Stomach (tissue), 8 donors: ENCODE measurements at regions not wholly inside any gene's neighbourhood (a gene's known extent, or its start where the extent isn't known, plus 50 kb on each side); places are given as distances from the start of the nearest gene placed in this dataset.

Experiments used
- DNase-seq, 2 donors: peaks; one replicate each; pipeline versions ENCODE4 v3.0.0 to v3.0.0-alpha.2; 2013 to 2019
- H3K27ac ChIP-seq, 5 donors: fragments of 200-600 bp in 4 of 5; sonication (generic) in 4 of 5; one replicate each; pipeline ENCODE4 v1.5.1; 2013 to 2019; ENCODE audit warnings: mild to moderate bottlenecking in 1 of 5, moderate library complexity in 1 of 5
- H3K27me3 ChIP-seq, 3 donors: fragments of 200-600 bp; sonication (generic); one replicate each; pipeline ENCODE4 v1.5.1; 2017 to 2019; ENCODE audit warnings: mixed run types in 1 of 3
- H3K36me3 ChIP-seq, 4 donors: fragments of 200-600 bp; sonication (generic); 1 replicate in 3 of 4; 2 replicates in 1 of 4; pipeline ENCODE4 v1.5.1; 2016 to 2019
- H3K4me1 ChIP-seq, 4 donors: fragments of 200-600 bp; sonication (generic); one replicate each; pipeline ENCODE4 v1.5.1; 2016 to 2019
- H3K4me3 ChIP-seq, 4 donors: fragments of 200-600 bp; sonication (generic) in 3 of 4; one replicate each; pipeline ENCODE4 v1.5.1; 2016 to 2019; ENCODE audit warnings: mild to moderate bottlenecking in 1 of 4
- H3K9me3 ChIP-seq, 4 donors: fragments of 200-600 bp; sonication (generic); one replicate each; pipeline ENCODE4 v1.5.1; 2016 to 2019
- EP300 ChIP-seq: sonication (generic); formaldehyde crosslinking; IDR thresholded peaks from one replicate; pipeline ENCODE4 v1.6.1; 2017; ENCODE audit warnings: antibody characterized with exemption
- POLR2A ChIP-seq, 4 donors: fragments of 450-650 bp; IDR thresholded peaks; one replicate each; pipeline ENCODE4 v1.6.1; 2016; ENCODE audit warnings: antibody characterized with exemption in 4 of 4, control low read depth in 2 of 4, mild to moderate bottlenecking in 1 of 4, moderate library complexity in 1 of 4
- POLR2AphosphoS5 ChIP-seq, 3 donors: sonication (generic); formaldehyde crosslinking; IDR thresholded peaks; one replicate each; pipeline ENCODE4 v1.6.1; 2016; ENCODE audit warnings: antibody characterized with exemption in 3 of 3
- WGBS, 5 donors: extraction: QIAGEN DNeasy Blood & Tissue Kit in 3 of 5; methylation state at CpG; one replicate each; pipeline versions ENCODE4 v1.1.5 to v1.1.7; 2013 to 2018; 5-methylcytosine and 5-hydroxymethylcytosine counted together
- intact Hi-C: fragments of 100-400 bp; cut with DNase I; formaldehyde crosslinking; loops from one replicate; pipeline ENCODE4 v1.15.1; 2023; ENCODE audit warnings: low total_unique reads
- TF ChIP-seq, protein P1 (sequence below), 7 experiments: fragments of 450-650 bp in 4 of 7; fragments of 200-600 bp in 3 of 7; sonication (generic) in 3 of 7; IDR thresholded peaks; one replicate each; pipeline ENCODE4 v1.5.1; 2016 to 2019; ENCODE audit warnings: antibody characterized with exemption in 7 of 7, control low read depth in 2 of 7, mild to moderate bottlenecking in 1 of 7
- donor health status: healthy with polysubstance abuse.
- donor health status: Bipolar disorder and iron deficiency.
- donor health status: healthy.

DNA sequence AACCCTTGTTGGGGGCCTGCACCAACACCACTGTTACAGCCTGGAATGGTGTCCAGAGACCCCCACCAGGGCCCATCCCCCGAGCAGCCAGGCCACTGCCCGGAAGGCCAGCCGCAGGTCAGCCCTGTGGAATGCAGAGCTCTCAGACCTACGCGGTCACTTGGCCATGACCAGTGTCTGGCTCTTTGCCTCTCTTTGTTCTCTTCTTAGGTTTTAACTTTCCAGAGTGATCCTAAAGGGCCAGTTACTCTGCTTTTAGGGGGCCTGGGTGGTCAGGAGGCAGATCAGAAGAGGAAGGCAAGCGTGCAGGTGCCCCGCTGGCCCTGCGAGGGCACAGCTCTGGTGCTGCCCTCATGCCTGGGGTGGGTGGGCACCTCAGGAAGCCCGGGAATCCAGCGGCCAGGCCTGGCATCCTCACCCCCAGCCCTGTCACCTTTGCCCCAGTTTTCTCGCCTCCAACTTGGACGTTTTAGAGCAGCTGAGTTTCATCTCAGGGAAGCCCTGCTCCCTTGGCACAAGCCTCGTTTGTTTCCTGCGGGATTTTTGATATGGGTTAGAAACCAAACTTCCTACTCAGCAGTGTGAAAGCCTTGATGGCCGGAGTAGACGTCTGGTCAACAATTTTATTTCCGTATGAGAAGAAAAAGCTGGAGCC is 62.5 kb upstream of the CHST15 start:
- peak in 1 of 2 donors; percentile 41 for DNase-seq
- WGBS, 5 donors: 27 to 45% (median 38%) methylated on average over 15 to 17 of the region's 17 CpGs
- peak overlapping the region in 4 of 5 donors; percentile 37 to 63 (median 56) for H3K27ac ChIP-seq
- H3K4me1 ChIP-seq: peaks cover 36 to 48% (median 41%) of the 10 kb centered on the region in 4 donors
- H3K36me3 ChIP-seq: no peaks in the 10 kb centered on the region
- intact Hi-C loops: no loop called here
- H3K4me3 ChIP-seq: no peak overlapping the region
- no peaks in the 10 kb centered on the region for H3K9me3 ChIP-seq
- H3K27me3 ChIP-seq: no peaks in the 10 kb centered on the region
- TF ChIP-seq, protein P1, sequence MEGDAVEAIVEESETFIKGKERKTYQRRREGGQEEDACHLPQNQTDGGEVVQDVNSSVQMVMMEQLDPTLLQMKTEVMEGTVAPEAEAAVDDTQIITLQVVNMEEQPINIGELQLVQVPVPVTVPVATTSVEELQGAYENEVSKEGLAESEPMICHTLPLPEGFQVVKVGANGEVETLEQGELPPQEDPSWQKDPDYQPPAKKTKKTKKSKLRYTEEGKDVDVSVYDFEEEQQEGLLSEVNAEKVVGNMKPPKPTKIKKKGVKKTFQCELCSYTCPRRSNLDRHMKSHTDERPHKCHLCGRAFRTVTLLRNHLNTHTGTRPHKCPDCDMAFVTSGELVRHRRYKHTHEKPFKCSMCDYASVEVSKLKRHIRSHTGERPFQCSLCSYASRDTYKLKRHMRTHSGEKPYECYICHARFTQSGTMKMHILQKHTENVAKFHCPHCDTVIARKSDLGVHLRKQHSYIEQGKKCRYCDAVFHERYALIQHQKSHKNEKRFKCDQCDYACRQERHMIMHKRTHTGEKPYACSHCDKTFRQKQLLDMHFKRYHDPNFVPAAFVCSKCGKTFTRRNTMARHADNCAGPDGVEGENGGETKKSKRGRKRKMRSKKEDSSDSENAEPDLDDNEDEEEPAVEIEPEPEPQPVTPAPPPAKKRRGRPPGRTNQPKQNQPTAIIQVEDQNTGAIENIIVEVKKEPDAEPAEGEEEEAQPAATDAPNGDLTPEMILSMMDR (IDR thresholded peaks at IDR 0.05): no peak
- no peak for TF ChIP-seq EP300
- no peak for TF ChIP-seq POLR2AphosphoS5 (IDR thresholded peaks at IDR 0.05)
- no peak for TF ChIP-seq POLR2A (IDR thresholded peaks at IDR 0.05)

DNA sequence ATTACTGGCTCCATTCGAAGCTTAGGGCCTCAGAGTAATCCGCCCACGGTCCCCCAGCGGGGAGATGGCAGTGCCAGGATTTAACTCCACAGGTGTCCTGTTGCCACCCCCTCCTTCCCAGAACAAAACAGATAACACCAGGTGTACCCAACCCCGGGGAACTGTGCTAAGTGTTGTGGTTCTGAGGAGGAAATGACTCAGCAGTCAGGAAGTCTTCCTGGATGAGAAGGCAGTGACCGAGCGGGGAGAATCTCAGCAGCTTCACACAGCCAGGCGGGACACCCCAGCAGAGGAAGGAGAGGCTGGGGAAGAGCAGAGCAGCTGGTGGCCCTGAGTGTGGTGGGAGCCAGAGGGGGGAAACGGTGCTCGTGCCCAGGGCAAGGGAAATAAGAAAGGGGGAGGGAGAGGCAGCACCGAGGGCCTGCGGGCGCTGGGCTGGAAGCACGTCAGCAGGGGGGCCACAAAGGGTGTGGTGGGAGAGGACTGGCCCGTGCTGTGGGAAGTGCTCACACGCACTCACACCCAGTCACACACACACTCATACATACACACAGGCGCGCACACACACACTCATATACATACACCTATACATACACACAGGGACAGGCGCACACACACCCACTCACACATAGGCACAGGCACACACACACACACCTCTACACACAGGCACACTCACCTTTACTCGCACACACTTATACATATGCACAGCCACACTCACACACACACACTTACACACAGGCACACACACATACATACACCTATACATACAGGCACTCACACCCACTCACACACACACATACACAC is 59.8 kb upstream of the CHST15 start:
- WGBS, 5 donors: 20 to 39% (median 30%) methylated on average over 15 to 20 of the region's 20 CpGs
- intact Hi-C loops: no loop called here
- no peak for TF ChIP-seq POLR2A (IDR thresholded peaks at IDR 0.05)
- TF ChIP-seq POLR2AphosphoS5 (IDR thresholded peaks at IDR 0.05): peak in 2 of 3 donors; percentile 76
- Histone ChIP-seq H3K36me3 (no peaks in the 10 kb centered on the region), H3K27ac (peak overlapping the region; percentile 18 to 81 (median 74)), H3K4me1 (peaks cover 36 to 63% (median 47%) of the 10 kb centered on the region in 4 donors), H3K9me3 (no peaks in the 10 kb centered on the region), H3K27me3 (no peaks in the 10 kb centered on the region), H3K4me3 (peak overlapping the region in 1 of 4 donors; percentile 31)
- peak; percentile 58 to 78 for DNase-seq

DNA sequence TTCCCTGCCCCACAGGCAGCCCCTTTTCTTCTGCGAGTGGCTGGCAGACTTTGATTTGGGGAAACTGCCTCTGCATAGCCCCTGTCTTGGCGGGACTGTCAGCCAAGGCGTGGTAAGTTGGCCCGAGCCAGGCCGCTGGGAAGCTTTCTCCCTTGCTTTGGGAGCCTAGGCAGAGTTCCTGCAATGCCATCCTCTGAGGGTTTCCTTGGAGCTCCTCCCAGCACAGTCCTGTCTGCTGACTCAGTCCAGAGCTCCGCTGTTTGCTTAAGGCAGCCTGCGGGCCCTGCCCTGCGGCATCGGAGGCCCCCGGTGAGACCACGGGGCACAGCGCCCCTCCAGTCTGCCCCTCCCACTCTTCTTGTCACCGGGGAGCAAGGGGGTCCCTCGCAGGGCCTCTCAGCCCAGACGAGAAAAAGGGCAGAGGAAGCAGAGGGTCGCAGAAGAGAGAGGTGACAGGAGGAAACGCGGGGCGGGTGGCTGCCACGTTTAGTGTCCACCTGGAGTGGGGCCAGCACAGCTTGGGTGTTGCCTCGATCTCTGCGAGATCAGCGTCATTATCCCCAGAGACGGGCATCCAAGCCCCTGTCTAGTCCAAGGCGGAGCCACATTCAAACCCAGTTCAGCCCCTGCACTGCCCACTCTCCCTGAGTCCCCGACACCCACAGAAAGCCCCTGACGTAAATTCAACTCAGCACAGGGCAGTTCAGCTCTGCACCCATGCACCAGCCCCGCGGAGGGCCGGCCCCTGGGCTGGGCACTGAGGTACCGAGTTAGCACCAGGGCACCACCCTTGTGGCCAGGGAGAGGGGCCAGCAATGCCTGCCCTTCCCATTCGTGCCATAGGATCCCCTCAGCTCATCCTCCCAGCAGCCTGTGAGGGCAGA is 59.0 kb upstream of the CHST15 start:
- intact Hi-C loops: no loop called here
- Histone ChIP-seq H3K27me3 (no peaks in the 10 kb centered on the region), H3K27ac (peak overlapping the region; percentile 20 to 81 (median 74)), H3K9me3 (no peaks in the 10 kb centered on the region), H3K4me1 (peaks cover 36 to 59% (median 46%) of the 10 kb centered on the region in 4 donors), H3K36me3 (no peaks in the 10 kb centered on the region), H3K4me3 (peak overlapping the region in 2 of 4 donors; percentile 11 to 31)
- DNase-seq: peak; percentile 55 to 81
- WGBS, 5 donors: 26 to 42% (median 34%) methylated on average over 30 to 32 of the region's 32 CpGs
- TF ChIP-seq, protein P1 (IDR thresholded peaks at IDR 0.05): no peak
- no peak for TF ChIP-seq EP300
- peak in 2 of 3 donors; percentile 30 to 52 for TF ChIP-seq POLR2AphosphoS5 (IDR thresholded peaks at IDR 0.05)
- TF ChIP-seq POLR2A (IDR thresholded peaks at IDR 0.05): no peak

DNA sequence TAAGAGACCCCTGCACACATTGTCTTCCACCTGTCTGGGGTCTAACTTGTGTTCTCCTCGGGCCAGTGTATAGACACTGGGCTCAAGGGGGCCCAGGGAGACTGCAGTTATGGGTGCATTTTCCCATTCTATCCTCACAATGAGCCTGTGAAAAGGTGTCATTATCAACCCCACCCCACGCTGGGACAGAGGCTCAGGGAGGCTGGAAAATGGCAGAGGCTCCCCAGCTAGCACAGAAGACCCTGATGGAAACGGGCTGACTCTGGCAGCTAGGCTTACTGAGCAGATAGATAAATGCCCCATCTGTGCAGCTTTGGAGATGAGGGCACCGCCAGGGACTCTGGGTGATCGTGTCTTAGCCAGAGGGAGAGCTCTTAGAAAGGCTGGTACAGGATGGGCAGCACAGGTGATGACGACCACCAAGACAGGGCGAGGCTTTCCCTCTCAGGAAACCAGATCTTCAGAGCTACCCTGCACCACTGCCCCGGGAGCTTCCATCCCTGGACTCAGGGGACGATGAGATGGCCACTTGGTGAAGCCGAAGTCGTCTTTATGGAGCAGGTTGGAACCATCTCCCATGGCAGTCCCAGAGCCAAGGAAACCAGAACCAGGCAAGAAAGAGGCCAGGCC is 58.2 kb upstream of the CHST15 start:
- Histone ChIP-seq H3K36me3 (no peaks in the 10 kb centered on the region), H3K9me3 (no peaks in the 10 kb centered on the region), H3K4me1 (peaks cover 28 to 51% (median 38%) of the 10 kb centered on the region in 4 donors), H3K27ac (peak overlapping the region in 4 of 5 donors; percentile 74 to 81 (median 76)), H3K4me3 (no peak overlapping the region), H3K27me3 (no peaks in the 10 kb centered on the region)
- no peak for DNase-seq
- intact Hi-C loops: no loop called here
- WGBS, 5 donors: 86 to 91% (median 86%) methylated on average over 8 to 11 of the region's 11 CpGs
- no peak for TF ChIP-seq POLR2AphosphoS5 (IDR thresholded peaks at IDR 0.05)
